H1 (cell line): ENCODE measurements at regions not wholly inside any gene's neighbourhood (a gene's known extent, or its start where the extent isn't known, plus 50 kb on each side); places are given as distances from the start of the nearest gene placed in this dataset.

Experiments
- CTCF ChIA-PET: fragments of 300-600 bp; sonication (Branson Sonifier 250); formaldehyde crosslinking; loops from one replicate; lab custom pipeline; 2021; ENCODE audit not compliant: partially characterized antibody; lab: Charles Lee
- POLR2A ChIA-PET: fragments of 300-600 bp; sonication (Branson Sonifier 250); formaldehyde crosslinking; loops from one replicate; lab custom pipeline; 2021; ENCODE audit warnings: inconsistent platforms; ENCODE audit not compliant: partially characterized antibody; lab: Charles Lee
- DNase-seq, 2 experiments: peaks; one replicate each; pipeline versions ENCODE4 v3.0.0 to v3.0.0-alpha.2; 2010 to 2022; ENCODE audit warnings: low spot score in 2 of 2, low read depth in 1 of 2, mixed read lengths in 1 of 2
- FAIRE-seq: peaks from 2 replicates; lab custom pipeline; 2011; peaks lifted over from hg19 to GRCh38; lab: Jason Lieb, UNC
- H2AFZ ChIP-seq: 2 replicates; pipeline ENCODE4 v1.8.1; 2012; ENCODE audit warnings: low read length, inconsistent platforms
- H2AK5ac ChIP-seq: 2 replicates; pipeline ENCODE4 v1.6.1; 2013; ENCODE audit warnings: low read depth, low read length
- H2BK120ac ChIP-seq: replicated peaks from 2 replicates; pipeline ENCODE3; 2013; ENCODE audit warnings: low read depth, low read length, inconsistent platforms
- H2BK12ac ChIP-seq: 2 replicates; pipeline ENCODE4 v1.6.1; 2013; ENCODE audit warnings: low read depth, low read length
- H2BK15ac ChIP-seq: 2 replicates; pipeline ENCODE4 v1.6.1; 2013; ENCODE audit warnings: low read length
- H2BK20ac ChIP-seq: 2 replicates; pipeline ENCODE4 v1.6.1; 2013; ENCODE audit warnings: low read length
- H2BK5ac ChIP-seq: 2 replicates; pipeline ENCODE4 v1.6.1; 2013; ENCODE audit warnings: low read depth, low read length
- H3K14ac ChIP-seq: 2 replicates; pipeline ENCODE4 v1.6.1; 2013; ENCODE audit warnings: inconsistent platforms; ENCODE audit not compliant: insufficient read length
- H3K18ac ChIP-seq: 2 replicates; pipeline ENCODE4 v1.6.1; 2013; ENCODE audit warnings: low read length; ENCODE audit errors: extremely low read depth
- H3K23ac ChIP-seq: 2 replicates; pipeline ENCODE4 v1.6.1; 2013; ENCODE audit warnings: inconsistent platforms; ENCODE audit not compliant: insufficient read length
- H3K23me2 ChIP-seq: 2 replicates; pipeline ENCODE4 v1.6.1; 2013; ENCODE audit warnings: low read depth, low read length
- H3K27ac ChIP-seq: 2 replicates; pipeline ENCODE4 v1.6.1; 2011; ENCODE audit warnings: low read depth, low read length, inconsistent platforms
- H3K27me3 ChIP-seq, 4 experiments: replicated peaks in 1 of 4; 1 replicate in 1 of 4; 2 replicates in 3 of 4; pipeline versions ENCODE4 v1.6.1 to v1.8.1; 2011 to 2013; ENCODE audit warnings: low read length in 3 of 4, mild to moderate bottlenecking in 3 of 4, inconsistent platforms in 2 of 4, mixed read lengths in 2 of 4, moderate library complexity in 1 of 4; ENCODE audit not compliant: control insufficient read depth in 3 of 4, insufficient read depth in 3 of 4; ENCODE audit errors: extremely low read depth in 1 of 4
- H3K36me3 ChIP-seq, 4 experiments: 2 replicates each; pipeline versions ENCODE4 v1.6.1 to v1.8.1; 2011 to 2013; ENCODE audit warnings: mild to moderate bottlenecking in 4 of 4, low read length in 3 of 4, moderate library complexity in 2 of 4, control low read depth in 1 of 4, inconsistent platforms in 1 of 4; ENCODE audit not compliant: insufficient read depth in 4 of 4, control insufficient read depth in 2 of 4
- H3K4ac ChIP-seq: replicated peaks from 2 replicates; pipeline ENCODE3; 2013; ENCODE audit warnings: low read length, low read depth, mixed read lengths, inconsistent platforms; ENCODE audit not compliant: insufficient read length
- H3K4me1 ChIP-seq, 4 experiments: replicated peaks in 1 of 4; 1 replicate in 1 of 4; 2 replicates in 3 of 4; pipeline versions ENCODE4 v1.6.1 to v1.8.1; 2011 to 2013; ENCODE audit warnings: low read length in 3 of 4, inconsistent platforms in 2 of 4, mixed read lengths in 1 of 4; ENCODE audit not compliant: insufficient read depth in 4 of 4, control insufficient read depth in 3 of 4
- H3K4me2 ChIP-seq, 2 experiments: 2 replicates each; pipeline versions ENCODE4 v1.6.1 to v1.8.1; 2011 to 2013; ENCODE audit warnings: low read depth in 2 of 2, low read length in 2 of 2, control low read depth in 1 of 2, inconsistent platforms in 1 of 2, mild to moderate bottlenecking in 1 of 2; ENCODE audit not compliant: insufficient read depth in 1 of 2
- H3K4me3 ChIP-seq, 4 experiments: fragments of 200-600, 300-600 bp in 1 of 4; sonication (generic), shearing (Covaris generic), sonication (Bioruptor Twin) in 1 of 4; 2 replicates each; pipeline versions ENCODE4 v1.5.1 to v1.8.1; 2011 to 2016; ENCODE audit warnings: low read length in 4 of 4, low read depth in 3 of 4, control low read depth in 2 of 4, inconsistent platforms in 2 of 4, mild to moderate bottlenecking in 2 of 4, mixed read lengths in 1 of 4, moderate library complexity in 1 of 4; ENCODE audit not compliant: insufficient read depth in 2 of 4; ENCODE audit errors: extremely low read depth in 1 of 4
- H3K56ac ChIP-seq: replicated peaks from 2 replicates; pipeline ENCODE3; 2013; ENCODE audit warnings: low read depth, mild to moderate bottlenecking, mixed read lengths, low read length, inconsistent platforms; ENCODE audit not compliant: insufficient read length
- H3K79me1 ChIP-seq: 2 replicates; pipeline ENCODE4 v1.6.1; 2013; ENCODE audit warnings: low read depth, low read length, control low read depth
- H3K79me2 ChIP-seq, 2 experiments: 2 replicates each; pipeline versions ENCODE4 v1.6.1 to v1.8.1; 2012 to 2013; ENCODE audit warnings: low read length in 2 of 2, mild to moderate bottlenecking in 2 of 2, inconsistent platforms in 1 of 2; ENCODE audit not compliant: insufficient read depth in 2 of 2, control insufficient read depth in 1 of 2
- H3K9ac ChIP-seq, 4 experiments: replicated peaks in 1 of 4; 1 replicate in 1 of 4; 2 replicates in 3 of 4; pipeline versions ENCODE4 v1.6.1 to v1.8.1; 2011 to 2013; ENCODE audit warnings: low read depth in 3 of 4, low read length in 3 of 4, control low read depth in 2 of 4, mild to moderate bottlenecking in 2 of 4, moderate library complexity in 2 of 4, inconsistent platforms in 1 of 4; ENCODE audit errors: extremely low read depth in 1 of 4
- H3K9me3 ChIP-seq, 2 experiments: 2 replicates each; pipeline versions ENCODE4 v1.6.1 to v1.8.1; 2012 to 2013; ENCODE audit warnings: mild to moderate bottlenecking in 2 of 2, moderate library complexity in 2 of 2, control low read depth in 1 of 2, inconsistent platforms in 1 of 2, low read depth in 1 of 2, low read length in 1 of 2, mixed read lengths in 1 of 2; ENCODE audit not compliant: insufficient read depth in 2 of 2
- H4K20me1 ChIP-seq, 2 experiments: replicated peaks in 1 of 2; 2 replicates each; pipeline versions ENCODE3 to v1.8.1; 2011 to 2013; ENCODE audit warnings: inconsistent platforms in 2 of 2, low read length in 2 of 2, mild to moderate bottlenecking in 1 of 2; ENCODE audit not compliant: insufficient read depth in 2 of 2, control insufficient read depth in 1 of 2
- H4K5ac ChIP-seq: 2 replicates; pipeline ENCODE4 v1.6.1; 2013; ENCODE audit warnings: low read length, low read depth, mixed read lengths, inconsistent platforms; ENCODE audit not compliant: insufficient read length
- H4K8ac ChIP-seq: 2 replicates; pipeline ENCODE4 v1.8.0; 2013; ENCODE audit warnings: mild to moderate bottlenecking, moderate library complexity, low read length, inconsistent platforms; ENCODE audit not compliant: insufficient read depth; ENCODE audit errors: extremely low read depth
- H4K91ac ChIP-seq: replicated peaks from 2 replicates; pipeline ENCODE3; 2013; ENCODE audit warnings: low read length, mixed read lengths, inconsistent platforms; ENCODE audit not compliant: insufficient read length
- CBX5 ChIP-seq: fragments of 300-800, 300-1000 bp; sonication (generic); IDR thresholded peaks from 2 replicates; pipeline ENCODE4 v1.7.1; 2016; ENCODE audit warnings: antibody characterized with exemption, low read length, low read depth
- CREB1 ChIP-seq: IDR thresholded peaks from 2 replicates; pipeline ENCODE4 v1.6.1; 2012; ENCODE audit warnings: inconsistent platforms
- GTF2F1 ChIP-seq: IDR thresholded peaks from 2 replicates; pipeline ENCODE4 v1.6.1; 2012; ENCODE audit warnings: low read depth, low read length, improper control_type of control experiment, borderline replicate concordance
- KDM4A ChIP-seq: IDR thresholded peaks from one replicate; pipeline ENCODE4 v1.7.1; 2012; ENCODE audit warnings: low read depth, mild to moderate bottlenecking, moderate library complexity, low read length, inconsistent platforms; ENCODE audit not compliant: severe bottlenecking
- RXRA ChIP-seq: IDR thresholded peaks from 2 replicates; pipeline ENCODE4 v1.6.1; 2011; ENCODE audit warnings: low read depth, mild to moderate bottlenecking, low read length, moderate library complexity; ENCODE audit not compliant: insufficient read depth
- SAP30 ChIP-seq: fragments of 300-600 bp; sonication (generic); IDR thresholded peaks from 2 replicates; pipeline ENCODE4 v1.7.1; 2012; ENCODE audit warnings: low read length, moderate library complexity, mild to moderate bottlenecking, inconsistent platforms; ENCODE audit not compliant: insufficient read depth, insufficient replicate concordance
- SP1 ChIP-seq: IDR thresholded peaks from 2 replicates; pipeline ENCODE4 v1.6.1; 2011; ENCODE audit warnings: low read depth, low read length
- USF2 ChIP-seq: IDR thresholded peaks from 2 replicates; pipeline ENCODE4 v1.6.1; 2011; ENCODE audit warnings: low read length, improper control_type of control experiment
- WGBS, 2 experiments: shearing (Covaris generic) in 1 of 2; methylation state at CpG; one replicate each; pipeline versions ENCODE4 v1.1.6 to v1.1.7; 2013 to 2015; ENCODE audit warnings: low lambda C conversion rate in 2 of 2, mixed read lengths in 2 of 2, inconsistent platforms in 1 of 2, low coverage in 1 of 2, missing lambda C conversion rate in 1 of 2; ENCODE audit not compliant: insufficient replicate concordance in 2 of 2, insufficient coverage in 1 of 2, insufficient read length in 1 of 2; ENCODE audit errors: extremely low coverage in 1 of 2, missing lambda C conversion rate in 1 of 2; 5-methylcytosine and 5-hydroxymethylcytosine counted together

DNA sequence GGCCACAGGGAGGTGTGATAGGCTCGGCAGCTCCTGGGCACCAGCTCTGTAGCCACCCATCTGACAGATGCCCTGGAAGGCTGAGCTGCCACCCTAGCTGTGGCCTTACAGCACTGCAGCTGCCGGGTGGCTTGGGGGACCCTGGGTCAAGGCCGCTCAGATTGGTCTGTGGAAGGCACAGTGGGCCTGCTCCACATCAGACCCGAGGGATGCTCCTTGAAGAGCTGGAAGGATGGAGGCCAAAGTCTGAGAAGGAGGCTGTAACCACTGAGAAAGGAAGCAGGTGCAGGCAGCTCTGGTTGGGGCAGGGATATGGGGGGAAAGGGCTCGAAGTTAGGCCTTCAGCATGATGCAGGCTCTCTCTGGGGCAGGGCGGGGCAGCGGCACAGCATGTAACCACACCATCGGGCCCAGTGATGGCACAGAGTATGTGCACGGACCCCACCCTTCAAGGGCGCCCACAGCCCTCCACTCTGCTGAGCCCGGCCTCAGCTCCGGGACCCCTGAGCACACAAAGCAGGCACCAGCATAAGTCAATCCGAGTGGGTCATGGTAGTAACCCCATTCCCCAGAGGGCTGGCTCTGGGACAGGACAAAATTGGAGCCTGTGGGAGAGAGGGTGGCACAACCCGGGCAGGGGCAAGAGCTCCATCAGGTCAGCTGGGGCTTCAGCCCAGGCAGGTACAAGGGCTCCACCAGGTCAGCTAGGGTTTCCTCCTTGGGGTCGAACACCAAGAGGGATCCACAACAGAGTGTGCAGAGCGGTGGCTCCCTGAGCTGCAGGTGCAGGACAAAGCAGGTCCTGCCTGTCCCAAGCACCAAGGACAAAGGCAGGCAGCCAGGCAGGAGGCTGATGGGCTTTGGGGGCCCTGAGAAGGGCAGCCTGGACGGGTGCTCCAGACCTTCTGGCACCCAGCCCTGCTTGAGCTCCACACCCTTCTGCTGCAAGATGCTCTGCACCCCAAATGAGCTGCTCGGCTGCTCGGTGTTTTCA, 1511.1 kb downstream of the BRD1 start:
- Histone ChIP-seq H3K9ac (no peak overlapping the region), H3K4me1 (peaks cover 0 to 7% (median 0%) of the 10 kb centered on the region in 4 experiments; a peak in 2 of 7 replicates), H2AK5ac (no peak overlapping the region), H3K27me3 (no peaks in the 10 kb centered on the region), H3K4ac (no peak overlapping the region), H3K56ac (no peak overlapping the region), H3K36me3 (no peaks in the 10 kb centered on the region), H2BK120ac (no peak overlapping the region), H2BK12ac (no peak overlapping the region), H3K14ac (no peak overlapping the region), H4K5ac (no peak overlapping the region), H3K79me2 (no peaks in the 10 kb centered on the region), H3K4me2 (no peak overlapping the region), H2BK5ac (no peak overlapping the region), H3K23ac (no peak overlapping the region), H3K18ac (no peak overlapping the region), H2BK20ac (0 out of 2 replicates have a peak overlapping the region, but pooled peaks have one; percentile 44), H4K91ac (no peak overlapping the region), H3K79me1 (no peaks in the 10 kb centered on the region), H3K23me2 (no peaks in the 10 kb centered on the region), H4K20me1 (no peaks in the 10 kb centered on the region), H4K8ac (no peak overlapping the region), H2AFZ (no peak overlapping the region), H3K9me3 (no peaks in the 10 kb centered on the region; a peak in 1 of 4 replicates), H3K4me3 (no peak overlapping the region), H2BK15ac (no peak overlapping the region), H3K27ac (no peak overlapping the region)
- WGBS, 2 experiments, result 90% methylated on average over 18 of the region's 19 CpGs; no CpG with 5 or more reads in 1 of the 2 experiments
- DNase-seq (peak in 1 of 2 experiments; percentile 33), FAIRE-seq (no peak)
- POLR2A ChIA-PET, result interaction anchor here (0.8 kb wide), 1 partner anchor 24 kb away, joined by 3 read pairs; no protein-coding TSS in a partner anchor
- CTCF ChIA-PET, result interaction anchor here (0.6 to 1.1 kb wide), 3 partner anchors 36 to 528 kb away, joined by 3 read pairs; no protein-coding TSS in a partner anchor
- TF ChIP-seq USF2 (no peak), CREB1 (no peak), SP1 (no peak), SAP30 (no peak), RXRA (no peak), CBX5 (no peak), GTF2F1 (no peak), KDM4A (no peak)
